SH-SY5Y (cell line): ENCODE measurements at regions not wholly inside any gene's neighbourhood (a gene's known extent, or its start where the extent isn't known, plus 50 kb on each side); places are given as distances from the start of the nearest gene placed in this dataset.

Experiments
- GATA2 ChIP-seq: IDR thresholded peaks from 2 replicates; pipeline ENCODE4 v1.6.1; 2011; ENCODE audit warnings: mild to moderate bottlenecking, low read depth, low read length
- GATA3 ChIP-seq: IDR thresholded peaks from 2 replicates; pipeline ENCODE4 v1.6.1; 2011; ENCODE audit warnings: low read depth, mild to moderate bottlenecking, low read length, moderate library complexity

- TF ChIP-seq GATA3 (no peak), GATA2 (no peak)
These were observed 220.0 kb downstream of the NEDD1 start for GRCh38 chr12:97127061-97127460.
